ENCODE measurements at regions not wholly inside any gene's neighbourhood (a gene's known extent, or its start where the extent isn't known, plus 50 kb on each side); places are given as distances from the start of the nearest gene placed in this dataset.

- no peak for TF ChIP-seq POLR2A (IDR thresholded peaks at IDR 0.05; ENCODE audit: low read depth, low read length)
- no peak for TF ChIP-seq POLR2AphosphoS5 (IDR thresholded peaks at IDR 0.05; ENCODE audit: low read depth, low read length)
- TF ChIP-seq TAF1 (IDR thresholded peaks at IDR 0.05; ENCODE audit: low read depth, low read length), result no peak
These were observed 114.3 kb upstream of the CAND1 start for GRCh38 chr12:67154901-67155300.

Data from GM12891 (cell line).